ENCODE measurements at regions not wholly inside any gene's neighbourhood (a gene's known extent, or its start where the extent isn't known, plus 50 kb on each side); places are given as distances from the start of the nearest gene placed in this dataset.

- TF ChIP-seq POLR2A (IDR thresholded peaks at IDR 0.05; ENCODE audit: low read length) (no peak), GATA1 (IDR thresholded peaks at IDR 0.05; ENCODE audit: low read depth, low read length) (no peak)
These were observed 78.3 kb downstream of the RAMP3 start for GRCh38 chr7:45235905-45236304.
